GM12873 (cell line): ENCODE measurements at regions not wholly inside any gene's neighbourhood (a gene's known extent, or its start where the extent isn't known, plus 50 kb on each side); places are given as distances from the start of the nearest gene placed in this dataset.

Experiments used
- CTCF ChIP-seq: IDR thresholded peaks from 2 replicates; pipeline ENCODE4 v1.5.1; 2012; ENCODE audit warnings: low read depth, mild to moderate bottlenecking, moderate library complexity, low read length, control low read depth; ENCODE audit not compliant: insufficient read depth; ENCODE audit errors: missing control alignments

DNA sequence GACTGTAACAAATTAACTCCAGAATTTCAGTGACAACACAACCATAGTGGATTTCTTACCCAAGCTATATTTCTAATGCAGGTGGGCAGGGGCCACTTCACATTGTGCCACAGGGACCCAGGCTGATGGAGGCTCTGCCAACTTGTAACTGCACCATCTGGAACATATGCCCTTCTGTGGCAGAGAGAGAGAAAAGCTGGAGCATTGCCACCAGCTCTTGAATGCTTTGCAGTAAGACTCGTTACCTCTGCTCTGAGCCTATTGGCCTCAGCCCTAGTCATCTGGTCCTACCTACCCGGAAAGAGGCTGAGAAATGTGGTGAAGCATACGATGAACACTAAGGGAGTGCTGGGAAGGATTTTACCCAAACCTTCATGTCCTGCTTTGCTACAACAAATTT, 587.1 kb downstream of the ZNF385D start:
- no peak for TF ChIP-seq CTCF

DNA sequence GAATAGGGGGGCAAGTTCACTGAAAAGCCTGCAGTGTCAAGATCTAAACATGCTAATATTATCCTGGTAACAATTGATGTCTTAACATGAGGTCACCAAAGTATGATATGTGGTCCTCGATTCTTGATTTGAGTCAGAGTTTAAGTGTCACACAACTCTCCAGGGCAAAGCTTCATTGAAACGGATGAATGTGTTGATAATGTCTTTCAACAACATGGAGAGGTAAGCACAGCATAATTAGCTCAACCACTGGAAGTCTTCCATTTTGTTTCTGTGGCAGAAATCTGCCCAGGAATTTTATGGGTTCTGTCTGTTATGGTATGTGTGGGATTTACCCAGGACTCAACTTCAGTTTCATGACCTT, 591.5 kb downstream of the ZNF385D start:
- no peak for TF ChIP-seq CTCF

DNA sequence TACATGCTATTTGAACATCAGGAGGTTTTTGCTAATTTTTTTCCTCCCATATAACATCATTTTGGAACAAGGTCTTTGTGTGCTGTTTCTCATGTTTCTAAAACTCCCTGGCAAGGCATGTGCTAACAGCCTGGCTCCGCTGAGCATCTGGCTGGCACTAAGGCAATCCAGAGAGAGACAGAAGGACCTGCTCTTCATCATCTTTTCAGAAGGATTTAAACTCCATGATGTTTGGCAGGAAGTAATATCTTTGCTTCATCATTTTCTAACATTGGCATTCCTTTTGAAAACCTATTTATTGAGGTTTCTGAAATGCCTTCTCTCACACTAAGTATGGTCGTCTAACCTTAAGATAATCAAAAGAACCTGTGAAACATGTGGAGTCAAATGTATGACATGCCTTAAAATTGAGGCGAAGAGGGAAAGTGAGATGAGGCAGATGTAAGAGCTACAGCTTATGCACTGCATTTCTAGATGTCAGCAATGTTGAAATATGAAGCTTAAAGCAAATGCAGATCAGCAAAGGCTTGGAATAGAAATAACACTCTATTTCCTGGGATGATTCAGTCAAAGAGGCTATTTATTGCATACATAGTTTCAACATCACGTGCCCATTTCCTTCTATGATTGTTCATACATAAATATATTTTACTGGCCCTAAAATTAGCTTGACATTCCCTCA, 592.0 kb downstream of the ZNF385D start:
- TF ChIP-seq CTCF = no peak

DNA sequence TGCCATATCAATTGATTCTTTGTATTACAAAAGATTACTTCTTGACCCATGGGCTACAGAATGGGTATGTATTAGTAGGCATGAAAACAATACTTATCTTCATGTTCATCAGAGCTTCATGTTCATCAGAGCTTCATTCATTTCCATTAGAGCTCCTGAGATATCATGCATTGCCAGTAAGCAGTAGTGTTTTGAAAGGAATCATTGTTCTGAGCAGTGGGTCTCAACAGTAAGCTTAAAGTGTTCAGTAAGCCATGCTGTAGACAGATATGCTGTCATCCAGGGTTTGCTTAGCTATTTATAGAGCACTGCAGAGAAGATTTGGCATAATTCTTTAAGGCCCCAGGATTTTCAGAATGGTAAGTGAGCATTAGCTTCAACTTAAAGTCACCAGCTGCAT, 596.1 kb downstream of the ZNF385D start:
- TF ChIP-seq CTCF = no peak

- no peak for TF ChIP-seq CTCF
These were observed 598.5 kb downstream of the ZNF385D start for GRCh38 chr3:21152555-21152954.

DNA sequence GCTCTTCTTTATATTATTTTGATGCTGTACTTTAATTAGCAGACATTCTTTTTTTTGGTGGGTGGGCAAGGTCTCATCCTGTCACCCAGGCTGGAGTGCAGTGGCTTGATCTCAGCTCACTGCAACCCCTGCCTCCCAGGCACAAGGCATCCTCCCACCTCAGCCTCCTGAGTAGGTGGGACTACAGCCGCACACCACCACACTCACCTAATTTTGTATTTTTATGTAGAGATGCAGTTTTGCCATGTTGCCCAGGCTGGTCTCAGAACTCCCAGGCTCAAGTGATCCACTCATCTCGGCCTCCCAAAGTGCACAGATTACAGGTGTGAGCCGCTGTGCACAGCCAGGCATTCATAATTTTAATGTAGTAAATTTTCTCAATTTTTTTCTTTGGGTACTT, 608.1 kb downstream of the ZNF385D start:
- TF ChIP-seq CTCF = no peak

DNA sequence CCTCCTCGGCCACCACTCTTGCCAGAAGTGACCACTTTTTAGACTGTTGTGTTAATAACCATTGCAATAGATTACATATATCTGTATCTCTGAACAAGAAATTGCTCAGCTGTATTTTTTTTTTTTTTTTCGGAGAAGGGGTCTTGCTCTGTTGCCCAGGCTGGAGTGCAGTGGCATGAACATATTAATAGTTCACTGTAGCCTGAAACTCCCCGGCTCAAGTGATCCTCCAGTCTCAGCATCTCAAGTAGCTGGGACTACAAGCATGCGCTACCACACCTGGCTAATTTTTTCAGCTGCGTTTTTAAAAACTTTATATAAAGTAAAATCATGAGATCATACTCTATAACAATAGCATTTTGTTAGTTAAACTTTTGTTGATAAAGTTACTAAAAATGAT, 609.0 kb downstream of the ZNF385D start:
- TF ChIP-seq CTCF = no peak

GRCh38 chr3:21140785-21141184, 610.2 kb downstream of the ZNF385D start:
- no peak for TF ChIP-seq CTCF
